ENCODE measurements at regions not wholly inside any gene's neighbourhood (a gene's known extent, or its start where the extent isn't known, plus 50 kb on each side); places are given as distances from the start of the nearest gene placed in this dataset.

DNA sequence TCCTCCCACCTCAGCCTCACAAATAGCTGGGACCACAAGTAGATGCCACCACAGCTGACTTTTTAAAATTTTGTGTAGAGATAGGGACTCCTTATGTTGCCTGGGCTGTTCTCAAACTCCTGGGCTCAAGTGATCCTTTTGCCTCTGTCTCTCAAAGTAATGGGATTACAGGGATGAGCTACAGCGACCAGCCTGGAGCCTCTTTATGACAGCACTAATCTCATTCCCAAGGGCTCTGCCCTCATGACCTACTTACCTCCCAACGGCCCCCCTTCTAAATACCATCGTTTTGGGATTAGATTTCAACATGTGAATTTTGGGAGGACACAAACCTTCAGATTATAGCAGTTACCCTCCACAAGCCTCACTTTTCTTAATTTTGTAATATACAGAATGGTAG, 150.6 kb upstream of the FUT8 start:
- TF ChIP-seq, protein P1, sequence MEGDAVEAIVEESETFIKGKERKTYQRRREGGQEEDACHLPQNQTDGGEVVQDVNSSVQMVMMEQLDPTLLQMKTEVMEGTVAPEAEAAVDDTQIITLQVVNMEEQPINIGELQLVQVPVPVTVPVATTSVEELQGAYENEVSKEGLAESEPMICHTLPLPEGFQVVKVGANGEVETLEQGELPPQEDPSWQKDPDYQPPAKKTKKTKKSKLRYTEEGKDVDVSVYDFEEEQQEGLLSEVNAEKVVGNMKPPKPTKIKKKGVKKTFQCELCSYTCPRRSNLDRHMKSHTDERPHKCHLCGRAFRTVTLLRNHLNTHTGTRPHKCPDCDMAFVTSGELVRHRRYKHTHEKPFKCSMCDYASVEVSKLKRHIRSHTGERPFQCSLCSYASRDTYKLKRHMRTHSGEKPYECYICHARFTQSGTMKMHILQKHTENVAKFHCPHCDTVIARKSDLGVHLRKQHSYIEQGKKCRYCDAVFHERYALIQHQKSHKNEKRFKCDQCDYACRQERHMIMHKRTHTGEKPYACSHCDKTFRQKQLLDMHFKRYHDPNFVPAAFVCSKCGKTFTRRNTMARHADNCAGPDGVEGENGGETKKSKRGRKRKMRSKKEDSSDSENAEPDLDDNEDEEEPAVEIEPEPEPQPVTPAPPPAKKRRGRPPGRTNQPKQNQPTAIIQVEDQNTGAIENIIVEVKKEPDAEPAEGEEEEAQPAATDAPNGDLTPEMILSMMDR (IDR thresholded peaks at IDR 0.05), result no peak
- TF ChIP-seq POLR2A (IDR thresholded peaks at IDR 0.05), result no peak

Measured in body of pancreas (tissue), 4 donors.